MV-4-11 (cell line): ENCODE measurements at regions not wholly inside any gene's neighbourhood (a gene's known extent, or its start where the extent isn't known, plus 50 kb on each side); places are given as distances from the start of the nearest gene placed in this dataset.
A peak's percentile ranks its signal among the peaks of the same experiment; 100 is the strongest.

ENCODE experiments used
- DNase-seq: peaks from one replicate; lab custom pipeline; 2025; lab: John Stamatoyannopoulos, UW

GRCh38 chr5:164350236-164350635, 844.8 kb downstream of the MAT2B start:
- no peak for DNase-seq

- DNase-seq, result no peak
These were observed 845.9 kb downstream of the MAT2B start for GRCh38 chr5:164351245-164351834.

GRCh38 chr5:164352695-164353094, 847.3 kb downstream of the MAT2B start:
- DNase-seq, result no peak

GRCh38 chr5:164353155-164353554, 847.7 kb downstream of the MAT2B start:
- no peak for DNase-seq

DNA sequence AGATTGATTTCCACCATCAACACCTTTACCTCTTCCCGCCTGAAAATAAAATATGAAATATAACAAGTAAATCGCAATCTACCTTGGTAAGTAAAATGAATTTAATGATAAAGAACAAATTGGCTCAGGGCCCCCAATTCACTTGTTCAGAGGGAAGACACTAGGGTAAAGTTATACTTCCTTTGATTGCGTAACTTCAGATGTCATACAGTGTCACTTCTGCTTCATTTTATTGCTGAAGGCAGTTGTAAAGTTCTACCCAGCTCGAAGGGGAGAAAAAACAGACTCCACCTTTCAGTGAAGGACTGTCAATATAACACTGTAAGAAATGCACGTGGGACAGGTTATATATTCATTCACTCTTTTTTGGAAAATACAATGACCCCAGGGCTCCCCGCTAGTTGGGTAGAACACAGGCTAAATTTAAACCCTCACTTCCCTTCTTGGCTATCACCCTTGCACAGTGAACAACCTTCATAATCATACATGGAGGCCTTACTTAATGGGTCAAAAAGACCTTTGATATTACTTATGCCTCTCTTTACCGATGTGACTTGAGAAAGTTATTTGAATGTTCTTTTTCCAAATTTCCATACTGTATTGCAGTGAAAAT, 848.8 kb downstream of the MAT2B start:
- DNase-seq, result peak; percentile 83

DNA sequence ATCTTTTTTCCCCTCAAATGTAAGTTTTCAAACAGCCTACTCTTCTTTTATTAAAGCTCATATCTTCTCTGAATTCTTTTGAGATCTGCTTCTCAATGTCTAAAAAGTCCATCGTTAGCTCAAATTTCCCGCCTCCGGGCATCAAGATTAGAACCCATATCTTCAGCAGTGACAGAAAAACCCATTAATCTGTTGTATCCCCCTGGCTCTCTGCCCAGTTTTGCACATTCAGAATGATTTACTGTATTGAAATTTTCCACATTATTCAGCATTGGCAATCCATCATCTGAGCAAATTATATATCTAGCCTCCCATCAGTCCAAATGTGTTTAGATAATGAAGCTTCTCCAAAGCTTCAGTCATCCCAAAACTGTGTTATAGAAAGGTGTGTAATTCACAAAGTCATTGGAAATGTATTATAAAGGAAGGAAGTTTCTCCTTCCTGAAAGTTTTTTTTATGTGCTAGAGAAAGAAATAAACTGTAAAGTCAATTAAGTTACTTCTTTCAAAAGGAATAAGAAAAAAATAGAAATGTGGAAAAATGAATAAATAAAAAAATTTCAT, 849.9 kb downstream of the MAT2B start:
- no peak for DNase-seq

GRCh38 chr5:164356790-164357189, 851.4 kb downstream of the MAT2B start:
- peak; percentile 44 for DNase-seq

- peak; percentile 74 for DNase-seq
These were observed 852.1 kb downstream of the MAT2B start for GRCh38 chr5:164357395-164358033.

DNA sequence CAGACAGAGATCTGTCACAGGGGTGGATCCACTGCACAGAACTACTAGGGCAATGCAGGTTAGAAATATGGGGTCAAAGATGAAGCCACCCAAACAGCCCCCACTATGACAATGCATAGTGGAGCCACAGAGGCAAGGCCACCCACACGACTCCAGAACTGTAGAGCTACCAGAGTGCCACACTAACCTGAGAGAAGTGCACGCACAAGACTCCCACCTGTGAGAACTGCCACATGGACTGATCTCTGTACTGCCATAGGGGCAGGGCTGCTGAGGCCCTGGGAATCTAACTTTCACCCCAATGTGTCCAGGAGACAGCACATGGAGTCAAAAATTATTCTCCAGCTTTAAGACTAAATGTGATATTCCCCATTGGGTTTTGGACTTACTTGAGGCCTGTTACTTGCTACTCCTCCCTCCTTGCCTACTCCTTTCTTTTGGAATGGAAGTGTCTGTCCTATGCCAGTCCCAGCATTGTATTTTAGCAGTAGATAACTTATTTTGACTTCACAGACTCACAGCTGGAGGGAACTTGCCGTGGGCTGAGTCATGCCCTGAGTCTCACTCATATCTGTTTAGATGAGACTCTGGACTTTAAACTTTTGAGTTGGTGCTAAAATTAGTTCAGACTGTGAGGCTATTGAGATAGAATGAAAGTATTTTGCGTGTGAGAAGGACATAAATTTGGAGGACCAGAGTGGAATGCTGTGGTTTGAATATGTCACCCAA, 853.3 kb downstream of the MAT2B start:
- DNase-seq, result peak; percentile 75

GRCh38 chr5:164359260-164360255, 854.1 kb downstream of the MAT2B start:
- no peak for DNase-seq

DNA sequence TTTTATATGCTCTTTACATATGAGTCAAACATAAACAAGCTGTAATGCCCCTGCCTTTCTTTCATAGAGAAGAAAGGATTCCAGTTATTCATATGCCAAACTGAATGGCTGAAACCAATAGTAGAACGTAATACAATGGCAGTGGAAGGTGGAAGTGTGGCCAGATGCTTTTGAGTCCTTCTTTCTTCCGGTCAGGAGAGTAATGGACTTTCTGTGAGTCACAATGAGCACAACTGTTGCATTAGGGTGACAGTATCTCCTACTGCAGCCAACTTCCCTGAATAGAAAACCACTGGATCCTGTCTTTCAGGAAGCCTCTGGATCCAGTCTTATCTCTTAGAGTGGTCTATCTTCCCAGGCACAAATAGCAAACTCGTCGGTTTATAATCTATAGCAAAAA, 855.2 kb downstream of the MAT2B start:
- peak; percentile 7 for DNase-seq

DNA sequence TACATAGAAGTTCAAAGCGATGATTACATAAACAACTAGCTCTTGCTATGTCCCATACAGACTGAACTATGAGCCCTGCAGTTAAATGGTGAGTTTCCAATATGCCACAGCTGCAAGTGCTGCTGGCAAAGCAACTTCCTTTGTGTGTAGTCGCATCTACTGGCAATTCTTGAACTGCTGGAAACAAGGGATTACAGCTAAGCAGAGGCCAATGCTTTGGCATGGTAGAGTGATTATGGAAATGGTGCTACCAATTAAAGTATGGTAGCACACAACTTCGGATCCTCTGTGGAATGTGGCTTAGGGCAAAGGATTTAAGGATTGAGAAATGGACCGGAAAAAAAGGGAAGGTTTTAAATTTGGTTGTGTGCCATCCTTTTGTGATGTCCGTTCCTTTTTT, 856.6 kb downstream of the MAT2B start:
- no peak for DNase-seq

DNA sequence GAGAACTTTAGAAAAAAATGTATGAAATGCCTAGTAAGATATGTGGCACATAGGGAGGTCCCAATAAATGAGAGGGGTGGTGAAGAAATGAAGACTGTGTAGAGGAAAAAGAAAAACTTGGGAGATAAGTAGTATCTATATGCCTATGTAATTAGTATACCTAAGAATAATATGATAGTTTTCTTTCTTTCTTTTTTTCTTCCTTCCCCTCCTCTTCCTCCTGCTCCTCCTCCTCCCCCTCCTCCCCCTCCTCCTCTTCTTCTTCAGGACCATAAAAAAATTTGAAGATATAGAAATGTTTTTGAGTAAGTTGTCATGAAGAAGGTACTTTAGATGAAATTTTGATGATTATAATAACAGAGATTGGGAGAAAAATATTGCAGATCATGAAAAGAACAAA, 857.4 kb downstream of the MAT2B start:
- no peak for DNase-seq

- DNase-seq, result no peak
These were observed 859.1 kb downstream of the MAT2B start for GRCh38 chr5:164364237-164365208.

- DNase-seq, result no peak
These were observed 865.4 kb downstream of the MAT2B start for GRCh38 chr5:164370841-164371240.

DNA sequence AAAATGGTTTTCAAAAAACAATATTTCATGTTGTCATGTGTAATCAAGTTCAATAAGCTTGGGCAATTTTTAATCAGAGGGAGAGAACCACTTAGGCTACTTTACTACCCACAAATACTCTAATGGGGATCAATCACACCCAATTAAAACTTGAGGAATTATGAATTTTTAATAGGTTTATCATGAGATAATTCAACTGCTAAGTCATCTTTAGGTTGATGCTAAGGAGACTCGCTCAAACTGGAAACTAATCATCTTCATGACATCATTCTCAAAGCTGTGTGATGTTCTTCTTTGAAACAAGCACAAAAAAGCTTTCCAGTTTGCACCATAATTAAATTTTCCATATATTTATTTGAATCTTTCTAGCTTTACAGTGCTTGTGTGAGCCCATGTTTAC, 867.5 kb downstream of the MAT2B start:
- DNase-seq, result no peak

- DNase-seq, result no peak
These were observed 868.5 kb downstream of the MAT2B start for GRCh38 chr5:164373876-164374275.

DNA sequence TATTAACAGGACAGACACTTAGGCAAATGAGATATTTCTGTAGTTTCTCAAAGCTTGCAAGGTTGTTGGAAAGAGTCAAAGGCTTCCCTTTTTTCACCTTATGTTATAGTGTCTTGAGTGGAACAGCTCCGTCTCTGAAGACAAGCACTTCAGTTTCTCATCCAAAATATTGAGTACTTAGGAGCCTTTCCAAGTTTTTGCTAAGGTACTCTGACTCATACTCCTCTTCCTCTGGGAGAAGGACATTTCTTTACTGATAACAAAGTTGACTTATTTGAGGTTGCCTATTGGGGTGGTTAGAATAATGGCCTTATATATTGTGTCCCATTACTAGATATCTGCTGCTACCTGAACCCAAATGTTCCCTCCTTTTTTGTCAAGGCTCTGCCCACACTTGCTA, 869.6 kb downstream of the MAT2B start:
- no peak for DNase-seq

DNA sequence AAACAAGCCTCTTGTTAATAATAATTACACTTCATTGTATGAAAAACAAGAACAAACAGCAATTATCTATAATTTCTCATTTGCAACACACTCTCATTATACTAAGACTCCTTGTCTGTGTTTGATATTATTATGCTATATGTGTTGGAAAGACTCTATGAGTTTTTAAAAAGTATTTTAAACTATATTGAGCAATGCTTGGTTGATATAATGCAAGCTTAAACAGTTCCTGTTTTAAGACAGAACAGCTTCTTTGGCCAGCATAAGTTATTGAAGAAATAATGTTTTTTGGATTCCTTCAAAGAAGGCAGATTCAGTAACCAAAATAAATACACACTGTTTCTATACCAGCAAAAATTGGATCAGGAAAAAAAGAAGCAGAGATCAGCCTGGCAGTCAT, 871.4 kb downstream of the MAT2B start:
- peak; percentile 64 for DNase-seq

DNA sequence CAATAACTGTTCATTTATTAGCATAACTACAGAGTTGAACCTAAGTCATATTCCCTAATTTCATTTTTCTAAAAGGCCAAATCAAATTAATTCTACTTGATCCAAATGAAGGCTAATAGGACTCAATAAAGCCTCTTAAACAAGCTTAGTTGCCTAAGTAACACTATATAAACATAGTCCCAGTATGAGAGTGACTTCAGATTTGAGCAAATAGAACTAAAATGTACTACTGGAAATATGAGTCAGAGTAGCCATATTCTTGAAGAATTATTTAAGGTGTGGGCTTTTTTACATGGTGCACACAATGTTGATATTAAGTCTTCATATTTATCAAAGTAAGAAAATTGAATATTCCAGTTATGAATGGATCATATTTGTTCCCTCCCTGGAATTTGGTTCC, 872.3 kb downstream of the MAT2B start:
- no peak for DNase-seq
